ENCODE measurements at regions not wholly inside any gene's neighbourhood (a gene's known extent, or its start where the extent isn't known, plus 50 kb on each side); places are given as distances from the start of the nearest gene placed in this dataset.

- no peak for DNase-seq
- intact Hi-C loops (cut with DNase I), result no loop called here
These were observed 137.7 kb upstream of the POM121L12 start for GRCh38 chr7:52897713-52898112.

DNA sequence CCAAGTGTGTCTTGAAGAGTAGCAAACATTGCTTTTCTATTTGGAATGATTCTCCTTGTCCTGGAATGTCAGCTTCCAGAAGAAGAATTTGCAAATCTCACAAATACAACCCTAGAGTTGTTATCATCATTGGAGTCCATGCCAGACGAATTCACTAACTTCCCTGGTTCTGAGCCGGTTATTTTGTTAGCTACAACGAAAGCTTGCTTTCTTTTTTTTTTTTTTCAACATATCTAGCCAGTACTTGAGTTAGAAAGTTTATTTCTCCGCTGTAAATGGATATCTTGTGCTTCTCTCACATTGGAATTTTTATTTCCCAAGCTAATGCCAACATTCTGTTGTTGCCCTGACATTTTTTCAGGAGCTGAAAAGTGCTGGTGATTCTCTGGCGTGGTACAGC, 138.1 kb upstream of the POM121L12 start:
- intact Hi-C loops (cut with DNase I), result no loop called here

GRCh38 chr7:52877240-52877639, 158.2 kb upstream of the POM121L12 start:
- DNase-seq, result no peak
- intact Hi-C loops (cut with DNase I), result no loop called here

More for the DNA sequence above, 138.1 kb upstream of the POM121L12 start:
- no peak for DNase-seq

- no peak for DNase-seq
- intact Hi-C loops (cut with DNase I), result no loop called here
These were observed 159.0 kb upstream of the POM121L12 start for GRCh38 chr7:52876402-52876801.

GRCh38 chr7:52863652-52864051, 171.8 kb upstream of the POM121L12 start:
- intact Hi-C loops (cut with DNase I), result no loop called here
- no peak for DNase-seq

DNA sequence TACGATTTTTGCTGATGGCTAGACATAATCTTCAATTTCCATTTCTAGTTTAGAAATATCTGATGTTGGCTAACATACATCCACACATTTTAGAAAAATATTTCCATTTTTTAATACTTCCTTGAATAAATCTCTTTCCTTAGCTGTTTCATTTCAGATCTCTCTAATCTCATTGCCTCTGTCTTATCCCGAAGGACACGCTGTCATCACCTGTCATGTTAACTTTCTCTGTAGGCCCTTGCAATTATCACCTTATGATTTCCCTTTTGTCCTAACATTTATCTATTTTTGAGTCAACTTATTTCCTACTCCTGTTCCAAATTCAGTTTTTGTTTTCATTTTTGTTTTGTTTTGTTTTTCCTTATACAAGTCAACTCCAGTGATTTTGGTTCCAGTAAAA, 173.1 kb upstream of the POM121L12 start:
- intact Hi-C loops (cut with DNase I), result no loop called here
- DNase-seq, result no peak

DNA sequence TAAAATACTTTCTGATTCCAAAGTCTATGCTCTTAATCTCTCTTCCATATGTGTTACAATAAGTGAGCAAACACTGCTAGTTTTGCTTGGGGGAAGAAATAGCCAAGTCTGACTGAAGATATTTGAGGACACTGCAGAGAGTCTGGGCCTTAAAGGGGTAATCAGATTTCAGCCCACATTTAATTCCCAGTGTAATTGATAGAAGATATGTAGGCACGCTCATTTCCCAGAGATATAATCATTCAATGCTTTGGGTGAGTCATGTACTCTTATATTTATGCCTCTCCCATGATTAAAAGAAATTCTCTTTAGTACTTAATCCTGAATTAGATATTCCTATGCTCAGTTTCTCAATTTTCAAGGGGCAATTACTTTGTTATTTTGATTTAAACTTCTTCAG, 178.1 kb upstream of the POM121L12 start:
- intact Hi-C loops (cut with DNase I), result no loop called here
- no peak for DNase-seq

DNA sequence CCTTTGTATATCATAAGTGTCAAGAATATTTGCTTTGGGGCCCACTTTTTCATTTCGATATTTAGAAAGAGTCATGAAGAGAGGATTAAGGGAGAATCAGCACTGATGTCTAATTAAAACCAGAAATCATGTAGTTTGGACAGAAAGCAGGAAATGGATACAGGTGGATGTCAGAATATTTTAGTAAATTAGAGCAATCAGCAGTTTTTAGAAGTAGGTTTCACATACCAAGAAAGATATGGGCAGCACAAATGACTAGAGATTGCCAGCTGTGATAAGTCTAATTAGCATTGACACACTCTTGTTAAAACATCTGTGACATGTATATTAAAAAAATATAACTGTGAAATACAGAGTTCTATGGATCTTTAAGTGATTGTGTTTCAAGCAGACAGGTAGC, 180.8 kb upstream of the POM121L12 start:
- intact Hi-C loops (cut with DNase I), result no loop called here
- DNase-seq, result no peak

DNA sequence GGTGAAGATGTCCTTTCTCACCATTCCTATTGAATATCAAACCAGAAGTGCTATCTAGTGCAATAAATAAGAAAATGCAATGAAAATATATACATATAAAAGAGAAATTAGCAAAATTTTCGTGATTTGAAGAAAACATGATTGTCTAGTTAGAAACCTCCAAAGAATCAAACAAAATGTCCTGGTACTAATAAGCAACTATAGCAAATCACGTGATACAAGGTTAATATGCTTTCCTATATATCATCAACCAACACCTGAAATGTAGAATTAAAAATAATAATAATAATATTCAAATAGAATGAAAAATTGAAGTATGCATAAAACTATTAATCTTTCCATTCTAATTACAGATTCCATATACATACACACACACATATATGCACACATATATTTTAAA, 183.9 kb upstream of the POM121L12 start:
- intact Hi-C loops (cut with DNase I), result no loop called here

GRCh38 chr7:52843436-52843835, 192.0 kb upstream of the POM121L12 start:
- DNase-seq, result no peak
- intact Hi-C loops (cut with DNase I), result no loop called here

More for the DNA sequence above, 183.9 kb upstream of the POM121L12 start:
- DNase-seq, result no peak

- intact Hi-C loops (cut with DNase I), result no loop called here
These were observed 193.1 kb upstream of the POM121L12 start for GRCh38 chr7:52842202-52842900.

DNA sequence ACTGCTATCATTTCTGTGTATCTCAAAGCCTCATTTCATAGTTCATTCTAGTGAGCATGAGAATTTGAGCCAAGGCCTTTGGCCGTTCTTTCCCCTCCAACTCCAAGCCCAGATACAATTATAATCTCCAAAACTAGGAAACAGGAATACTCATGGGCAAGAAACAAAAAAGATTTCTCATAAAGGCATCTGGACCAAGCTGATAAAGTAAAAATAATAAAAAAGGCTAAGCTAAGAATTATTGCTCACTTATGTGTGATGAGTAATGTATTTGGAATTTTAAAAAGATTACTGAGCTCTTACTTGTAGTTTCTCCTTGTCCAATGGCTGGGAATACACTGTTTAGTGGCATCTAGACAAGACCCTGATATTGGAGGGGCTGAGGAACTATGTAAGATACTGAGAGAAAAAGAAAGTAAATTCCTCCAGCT, 196.4 kb upstream of the POM121L12 start:
- DNase-seq, result no peak

More at GRCh38 chr7:52842202-52842900, 193.1 kb upstream of the POM121L12 start:
- no peak for DNase-seq

DNA sequence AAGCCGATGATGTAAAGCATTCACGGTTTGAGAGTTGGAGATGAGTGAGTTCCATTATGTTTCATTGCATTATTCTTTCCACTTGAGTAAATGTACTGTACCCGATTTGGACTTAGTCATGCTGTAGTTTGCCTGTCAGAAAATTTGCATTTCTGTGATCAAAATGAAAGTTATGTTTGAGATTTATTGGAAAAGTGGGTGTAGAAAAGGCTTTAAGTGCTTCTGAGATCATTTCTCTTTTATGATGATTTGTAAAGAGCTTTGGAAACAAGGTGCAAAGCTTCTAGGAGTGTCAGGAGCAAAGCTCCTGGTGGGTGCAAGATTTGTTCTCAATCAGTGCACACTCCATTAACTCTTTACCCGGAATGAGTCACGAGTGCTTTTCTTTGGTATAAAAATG, 204.1 kb upstream of the POM121L12 start:
- DNase-seq, result no peak
- intact Hi-C loops (cut with DNase I), result no loop called here

More for the DNA sequence above, 196.4 kb upstream of the POM121L12 start:
- intact Hi-C loops (cut with DNase I), result no loop called here

GRCh38 chr7:52830801-52831200, 204.6 kb upstream of the POM121L12 start:
- no peak for DNase-seq
- intact Hi-C loops (cut with DNase I), result no loop called here

GRCh38 chr7:52826515-52827265, 208.7 kb upstream of the POM121L12 start:
- intact Hi-C loops (cut with DNase I), result no loop called here
- no peak for DNase-seq

GRCh38 chr7:52825611-52826010, 209.8 kb upstream of the POM121L12 start:
- intact Hi-C loops (cut with DNase I), result no loop called here
- DNase-seq, result no peak

GRCh38 chr7:52811537-52811936, 223.9 kb upstream of the POM121L12 start:
- DNase-seq, result no peak
- intact Hi-C loops (cut with DNase I), result no loop called here

GRCh38 chr7:52799817-52800216, 235.6 kb upstream of the POM121L12 start:
- intact Hi-C loops (cut with DNase I), result no loop called here
- peak in 1 of 10 donors; percentile 62 for DNase-seq

DNA sequence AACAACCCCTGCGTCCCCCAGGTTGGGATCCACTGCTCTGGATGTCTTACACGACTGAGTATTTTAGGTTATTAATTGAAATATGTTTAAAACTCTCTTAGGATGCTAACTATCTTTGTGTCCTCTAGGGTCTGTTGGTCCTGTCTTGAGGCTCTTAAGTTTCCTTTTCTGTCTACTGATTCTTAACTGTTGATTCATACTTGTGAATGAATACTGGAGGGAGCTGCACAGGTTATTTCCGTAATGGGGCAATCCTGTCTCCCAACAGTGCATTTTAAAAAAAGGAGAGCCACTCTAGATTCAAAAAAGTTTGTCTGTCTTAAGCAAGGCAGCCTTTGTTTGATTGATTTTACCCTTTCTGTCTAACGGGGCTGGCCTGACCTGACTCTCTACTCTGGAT, 237.6 kb upstream of the POM121L12 start:
- intact Hi-C loops (cut with DNase I), result no loop called here
- DNase-seq, result no peak

DNA sequence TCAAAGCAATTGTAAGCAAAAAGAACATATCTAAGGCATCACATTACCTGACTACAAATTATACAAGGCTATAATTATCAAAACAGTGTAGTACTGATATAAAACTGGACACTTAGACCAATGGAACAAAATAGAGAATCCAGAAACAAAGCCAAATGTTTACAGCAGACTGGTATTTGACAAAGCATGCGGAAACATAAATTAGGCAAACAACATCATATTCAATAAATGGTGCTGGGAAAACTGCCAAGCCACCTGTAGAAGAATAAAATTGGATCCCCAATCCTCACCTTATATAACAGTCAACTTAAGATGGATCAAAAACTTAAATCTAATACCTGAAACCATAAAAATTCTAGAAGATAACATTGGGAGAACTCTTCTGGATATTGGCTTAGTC, 240.8 kb upstream of the POM121L12 start:
- DNase-seq, result no peak
- intact Hi-C loops (cut with DNase I), result no loop called here

DNA sequence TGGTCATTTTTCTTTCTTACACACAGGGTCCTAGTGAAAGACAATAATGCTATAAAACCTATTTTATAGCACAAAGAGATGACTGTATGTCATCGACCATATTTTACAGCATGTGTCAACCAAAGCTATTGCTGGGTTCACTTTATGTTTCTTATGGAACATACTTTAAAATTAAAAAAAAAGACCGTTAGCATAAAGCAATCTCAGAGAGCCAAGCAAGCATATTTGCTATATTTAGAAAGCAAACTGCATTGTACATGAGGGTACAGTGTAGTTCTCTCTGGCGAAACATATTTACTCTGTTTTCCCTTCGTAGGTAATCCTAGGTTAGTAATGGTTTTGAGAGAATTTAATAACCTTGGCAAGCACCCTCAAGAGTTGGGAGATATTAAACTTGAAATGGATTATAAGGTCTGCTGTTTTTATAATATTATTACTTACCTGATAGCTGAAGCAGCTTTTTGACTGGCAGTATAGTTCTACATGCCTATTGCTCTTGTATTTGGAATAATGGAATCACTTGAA, 244.2 kb upstream of the POM121L12 start:
- intact Hi-C loops (cut with DNase I), result no loop called here
- DNase-seq, result no peak

DNA sequence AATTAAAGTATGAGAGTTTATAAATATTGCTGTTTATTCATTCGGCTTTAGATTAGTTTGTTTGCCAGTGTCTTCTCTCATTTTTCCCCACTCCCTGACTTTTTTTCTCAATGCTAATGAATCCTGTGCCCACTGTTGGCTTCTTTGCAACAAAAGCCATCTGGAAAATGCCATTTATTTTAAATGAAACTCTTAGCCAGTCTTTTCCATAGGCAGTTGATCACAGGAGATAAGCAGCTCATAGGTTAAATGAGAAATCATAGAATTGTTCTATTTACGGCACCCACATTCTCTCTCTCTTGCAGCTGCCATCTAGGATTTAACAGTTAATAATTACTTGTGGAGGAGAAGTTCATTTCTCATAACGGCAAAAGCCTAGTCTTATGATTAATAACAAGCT, 249.3 kb upstream of the POM121L12 start:
- no peak for DNase-seq

More for the DNA sequence above, 249.3 kb upstream of the POM121L12 start:
- intact Hi-C loops (cut with DNase I), result no loop called here

Measured in posterior cingulate gyrus (tissue), 11 donors.